ENCODE measurements at regions not wholly inside any gene's neighbourhood (a gene's known extent, or its start where the extent isn't known, plus 50 kb on each side); places are given as distances from the start of the nearest gene placed in this dataset.

GRCh38 chr16:73159296-73159695 lies 111.4 kb upstream of the ZFHX3 start:
- Histone ChIP-seq H3K9ac (ENCODE audit: low read depth, low read length) (no peak overlapping the region), H3K36me3 (ENCODE audit: insufficient read depth, low read length) (no peaks in the 10 kb centered on the region), H3K27me3 (ENCODE audit: insufficient read depth, low read length) (no peaks in the 10 kb centered on the region), H3K4me1 (ENCODE audit: insufficient read depth, low read length) (no peaks in the 10 kb centered on the region), H3K27ac (ENCODE audit: low read depth, low read length) (no peak overlapping the region), H3K4me3 (ENCODE audit: low read length) (no peak overlapping the region), H3K9me3 (ENCODE audit: insufficient read depth, low read depth, low read length) (no peaks in the 10 kb centered on the region)
- WGBS: 93% methylated on average over 5 of the region's 5 CpGs

DNA sequence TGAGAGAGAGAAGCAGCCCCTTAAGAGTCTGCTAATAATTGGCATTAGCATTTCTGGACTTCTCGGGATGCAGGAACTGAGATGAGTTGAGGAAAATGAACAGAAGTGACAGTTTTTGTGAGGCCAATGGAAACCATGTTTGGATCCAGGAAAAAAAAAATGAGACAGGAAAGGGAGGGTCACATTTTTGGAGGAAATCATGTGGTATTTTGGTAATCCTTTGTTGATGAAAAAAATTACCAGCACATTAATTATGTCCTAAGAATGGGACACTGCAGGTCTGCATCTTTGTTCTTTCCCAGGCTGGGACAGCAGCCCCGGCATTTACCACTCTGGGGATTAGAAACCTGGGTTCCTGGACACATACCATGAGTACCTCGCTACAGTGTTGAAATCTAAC lies 109.9 kb upstream of the ZFHX3 start:
- Histone ChIP-seq H3K27ac (ENCODE audit: low read depth, low read length) (no peak overlapping the region), H3K9ac (ENCODE audit: low read depth, low read length) (no peak overlapping the region), H3K9me3 (ENCODE audit: insufficient read depth, low read depth, low read length) (no peaks in the 10 kb centered on the region), H3K4me3 (ENCODE audit: low read length) (no peak overlapping the region), H3K27me3 (ENCODE audit: insufficient read depth, low read length) (no peaks in the 10 kb centered on the region), H3K4me1 (ENCODE audit: insufficient read depth, low read length) (peaks cover 5% of the 10 kb centered on the region), H3K36me3 (ENCODE audit: insufficient read depth, low read length) (no peaks in the 10 kb centered on the region)
- WGBS: 93% methylated on average over 3 of the region's 3 CpGs

GRCh38 chr16:73154063-73154870 lies 106.3 kb upstream of the ZFHX3 start:
- 94% methylated on average over 10 of the region's 10 CpGs for WGBS
- H3K27me3 ChIP-seq (ENCODE audit: insufficient read depth, low read length): no peaks in the 10 kb centered on the region
- no peaks in the 10 kb centered on the region for H3K9me3 ChIP-seq (ENCODE audit: insufficient read depth, low read depth, low read length)
- H3K4me1 ChIP-seq (ENCODE audit: insufficient read depth, low read length): peaks cover 25% of the 10 kb centered on the region
- H3K9ac ChIP-seq (ENCODE audit: low read depth, low read length): no peak overlapping the region
- H3K27ac ChIP-seq (ENCODE audit: low read depth, low read length): no peak overlapping the region
- H3K36me3 ChIP-seq (ENCODE audit: insufficient read depth, low read length): no peaks in the 10 kb centered on the region
- no peak overlapping the region for H3K4me3 ChIP-seq (ENCODE audit: low read length)

DNA sequence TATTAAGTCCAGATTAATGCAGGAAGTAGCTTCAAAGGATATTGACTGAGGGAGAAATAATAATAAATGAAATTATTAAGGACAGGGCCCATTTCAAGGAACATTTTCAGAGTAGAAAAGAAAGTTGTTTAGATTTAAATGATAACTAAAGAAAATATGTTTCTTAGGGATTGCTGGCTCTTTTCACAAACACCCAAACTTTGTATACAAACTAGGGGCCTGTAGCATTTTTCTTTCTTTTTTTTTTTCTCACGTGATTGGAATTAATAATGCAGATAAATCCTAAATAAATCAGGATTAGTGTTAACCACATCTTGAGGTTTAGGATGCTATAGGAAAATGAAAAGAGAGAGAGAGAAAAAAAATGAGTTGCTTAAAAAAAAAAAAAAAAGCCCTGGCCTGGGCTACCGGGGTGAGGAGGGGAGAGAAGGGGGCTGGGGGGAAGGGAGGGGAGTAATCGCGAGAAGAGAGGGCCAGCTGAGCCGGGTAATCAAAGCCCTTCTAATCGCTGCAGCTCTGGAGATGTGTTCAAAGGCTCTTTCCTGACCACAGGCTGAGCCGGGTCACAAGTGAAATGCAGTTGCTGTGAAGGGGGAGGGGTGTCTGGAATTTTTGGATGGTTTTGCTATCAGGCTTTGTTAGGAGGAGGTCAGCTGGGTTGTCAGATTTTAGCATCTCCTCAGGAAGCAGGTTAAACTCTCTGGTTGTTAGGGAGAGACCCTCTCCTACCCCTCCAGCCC lies 104.6 kb upstream of the ZFHX3 start:
- Histone ChIP-seq H3K4me3 (ENCODE audit: low read length) (no peak overlapping the region; the same call in 1 of the 2 replicates), H3K4me1 (ENCODE audit: insufficient read depth, low read length) (peaks cover 25% of the 10 kb centered on the region), H3K9me3 (ENCODE audit: insufficient read depth, low read depth, low read length) (no peaks in the 10 kb centered on the region), H3K9ac (ENCODE audit: low read depth, low read length) (no peak overlapping the region), H3K27ac (ENCODE audit: low read depth, low read length) (peak overlapping the region; percentile 37; the same call in 1 of the 2 replicates), H3K27me3 (ENCODE audit: insufficient read depth, low read length) (no peaks in the 10 kb centered on the region), H3K36me3 (ENCODE audit: insufficient read depth, low read length) (no peaks in the 10 kb centered on the region)
- 4% methylated on average over 6 of the region's 7 CpGs for WGBS

GRCh38 chr16:73151941-73152340 lies 104.0 kb upstream of the ZFHX3 start:
- WGBS: 79% methylated on average over 3 of the region's 6 CpGs
- H3K27ac ChIP-seq (ENCODE audit: low read depth, low read length): no peak overlapping the region
- H3K4me3 ChIP-seq (ENCODE audit: low read length): no peak overlapping the region; the same call in 1 of the 2 replicates
- H3K4me1 ChIP-seq (ENCODE audit: insufficient read depth, low read length): peaks cover 25% of the 10 kb centered on the region
- H3K36me3 ChIP-seq (ENCODE audit: insufficient read depth, low read length): no peaks in the 10 kb centered on the region
- H3K27me3 ChIP-seq (ENCODE audit: insufficient read depth, low read length): no peaks in the 10 kb centered on the region
- H3K9me3 ChIP-seq (ENCODE audit: insufficient read depth, low read depth, low read length): no peaks in the 10 kb centered on the region
- H3K9ac ChIP-seq (ENCODE audit: low read depth, low read length): no peak overlapping the region

DNA sequence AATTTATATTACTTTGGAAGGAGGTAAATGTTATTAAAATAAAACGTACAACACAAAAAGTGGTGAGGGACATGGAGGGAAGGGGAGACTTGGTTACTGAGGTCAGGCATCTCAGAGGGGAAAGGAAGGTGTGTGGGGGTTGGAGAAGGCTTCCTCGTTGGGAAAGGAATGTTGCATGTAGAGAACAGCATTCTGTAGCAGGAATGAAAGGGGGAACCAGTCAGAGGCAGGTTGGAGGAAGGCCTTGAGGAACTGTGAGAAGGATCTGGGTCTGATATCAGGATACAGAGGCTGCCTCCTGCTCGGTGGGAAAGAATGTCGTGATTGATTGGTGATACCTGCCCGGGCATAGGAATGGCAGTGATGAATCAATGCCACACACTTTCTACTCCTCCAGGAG lies 103.3 kb upstream of the ZFHX3 start:
- peaks cover 25% of the 10 kb centered on the region for H3K4me1 ChIP-seq (ENCODE audit: insufficient read depth, low read length)
- no peaks in the 10 kb centered on the region for H3K27me3 ChIP-seq (ENCODE audit: insufficient read depth, low read length)
- H3K27ac ChIP-seq (ENCODE audit: low read depth, low read length): peak overlapping the region; percentile 22; the same call in 1 of the 2 replicates
- no peak overlapping the region for H3K4me3 ChIP-seq (ENCODE audit: low read length)
- H3K36me3 ChIP-seq (ENCODE audit: insufficient read depth, low read length): no peaks in the 10 kb centered on the region
- 57% methylated on average over 5 of the region's 5 CpGs for WGBS
- no peak overlapping the region for H3K9ac ChIP-seq (ENCODE audit: low read depth, low read length)
- no peaks in the 10 kb centered on the region for H3K9me3 ChIP-seq (ENCODE audit: insufficient read depth, low read depth, low read length)

DNA sequence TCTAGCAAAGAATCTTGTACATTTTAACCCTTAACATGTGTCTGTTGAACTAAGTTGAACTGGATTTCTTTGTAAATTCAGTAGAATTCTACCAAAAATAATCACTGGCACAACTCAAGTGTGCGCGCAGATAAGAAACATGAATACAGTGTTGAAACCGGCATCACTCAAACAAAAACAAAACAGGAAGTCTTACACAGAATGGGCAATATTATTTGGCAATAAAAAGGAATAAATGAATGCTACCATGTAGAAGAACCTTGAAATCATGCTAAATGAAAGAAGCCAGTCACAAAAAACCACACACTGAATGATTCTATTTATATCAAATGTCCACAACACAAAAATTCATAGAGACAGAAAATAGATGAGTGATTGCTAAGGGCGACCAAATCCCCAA lies 102.9 kb upstream of the ZFHX3 start:
- Histone ChIP-seq H3K36me3 (ENCODE audit: insufficient read depth, low read length) (no peaks in the 10 kb centered on the region), H3K9me3 (ENCODE audit: insufficient read depth, low read depth, low read length) (no peaks in the 10 kb centered on the region), H3K27ac (ENCODE audit: low read depth, low read length) (no peak overlapping the region), H3K4me3 (ENCODE audit: low read length) (no peak overlapping the region), H3K4me1 (ENCODE audit: insufficient read depth, low read length) (peaks cover 25% of the 10 kb centered on the region), H3K27me3 (ENCODE audit: insufficient read depth, low read length) (no peaks in the 10 kb centered on the region), H3K9ac (ENCODE audit: low read depth, low read length) (no peak overlapping the region)
- WGBS: 95% methylated on average over 3 of the region's 4 CpGs

- H3K36me3 ChIP-seq (ENCODE audit: insufficient read depth, low read length): no peaks in the 10 kb centered on the region
- H3K4me1 ChIP-seq (ENCODE audit: insufficient read depth, low read length): peaks cover 35% of the 10 kb centered on the region
- H3K4me3 ChIP-seq (ENCODE audit: low read length): no peak overlapping the region
- no peak overlapping the region for H3K9ac ChIP-seq (ENCODE audit: low read depth, low read length)
- whole genome bisulfite sequencing: 89% methylated on average over 7 of the region's 7 CpGs
- H3K27ac ChIP-seq (ENCODE audit: low read depth, low read length): no peak overlapping the region
- no peaks in the 10 kb centered on the region for H3K27me3 ChIP-seq (ENCODE audit: insufficient read depth, low read length)
- no peaks in the 10 kb centered on the region for H3K9me3 ChIP-seq (ENCODE audit: insufficient read depth, low read depth, low read length)
These were observed 101.4 kb upstream of the ZFHX3 start for GRCh38 chr16:73149334-73149733.

DNA sequence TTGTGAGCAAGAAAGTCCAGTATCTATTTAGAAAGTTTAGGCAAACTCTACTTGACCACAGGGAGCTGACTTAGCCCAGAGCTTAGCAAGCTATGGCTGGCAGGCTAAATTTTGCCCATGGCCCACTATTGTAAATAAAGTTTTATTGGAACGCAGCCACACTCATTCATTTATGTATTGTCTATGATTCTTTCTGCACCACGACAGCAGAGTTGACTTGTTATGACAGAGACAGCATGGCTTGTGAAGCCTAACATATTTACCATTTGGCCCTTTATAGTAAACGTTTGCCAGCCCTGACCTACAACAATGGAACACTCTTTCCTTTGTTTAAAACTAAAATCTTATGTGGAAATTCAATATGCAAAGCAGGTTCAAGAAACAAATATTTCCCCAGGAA lies 100.0 kb upstream of the ZFHX3 start:
- H3K9me3 ChIP-seq (ENCODE audit: insufficient read depth, low read depth, low read length): no peaks in the 10 kb centered on the region
- H3K27ac ChIP-seq (ENCODE audit: low read depth, low read length): no peak overlapping the region
- 83% methylated on average over 3 of the region's 3 CpGs for WGBS
- no peak overlapping the region for H3K9ac ChIP-seq (ENCODE audit: low read depth, low read length)
- H3K4me1 ChIP-seq (ENCODE audit: insufficient read depth, low read length): peaks cover 36% of the 10 kb centered on the region
- H3K4me3 ChIP-seq (ENCODE audit: low read length): no peak overlapping the region
- no peaks in the 10 kb centered on the region for H3K36me3 ChIP-seq (ENCODE audit: insufficient read depth, low read length)
- peaks cover 2% of the 10 kb centered on the region; the same call in 1 of the 2 replicates for H3K27me3 ChIP-seq (ENCODE audit: insufficient read depth, low read length)

GRCh38 chr16:73145166-73145880 lies 97.4 kb upstream of the ZFHX3 start:
- Histone ChIP-seq H3K27me3 (ENCODE audit: insufficient read depth, low read length) (peaks cover 2% of the 10 kb centered on the region; the same call in 1 of the 2 replicates), H3K36me3 (ENCODE audit: insufficient read depth, low read length) (no peaks in the 10 kb centered on the region), H3K4me1 (ENCODE audit: insufficient read depth, low read length) (peaks cover 15% of the 10 kb centered on the region; the same call in 1 of the 2 replicates), H3K4me3 (ENCODE audit: low read length) (no peak overlapping the region), H3K27ac (ENCODE audit: low read depth, low read length) (no peak overlapping the region), H3K9me3 (ENCODE audit: insufficient read depth, low read depth, low read length) (no peaks in the 10 kb centered on the region), H3K9ac (ENCODE audit: low read depth, low read length) (no peak overlapping the region)
- 77% methylated on average over 9 of the region's 10 CpGs for WGBS
